ENCODE measurements at regions not wholly inside any gene's neighbourhood (a gene's known extent, or its start where the extent isn't known, plus 50 kb on each side); places are given as distances from the start of the nearest gene placed in this dataset.

DNA sequence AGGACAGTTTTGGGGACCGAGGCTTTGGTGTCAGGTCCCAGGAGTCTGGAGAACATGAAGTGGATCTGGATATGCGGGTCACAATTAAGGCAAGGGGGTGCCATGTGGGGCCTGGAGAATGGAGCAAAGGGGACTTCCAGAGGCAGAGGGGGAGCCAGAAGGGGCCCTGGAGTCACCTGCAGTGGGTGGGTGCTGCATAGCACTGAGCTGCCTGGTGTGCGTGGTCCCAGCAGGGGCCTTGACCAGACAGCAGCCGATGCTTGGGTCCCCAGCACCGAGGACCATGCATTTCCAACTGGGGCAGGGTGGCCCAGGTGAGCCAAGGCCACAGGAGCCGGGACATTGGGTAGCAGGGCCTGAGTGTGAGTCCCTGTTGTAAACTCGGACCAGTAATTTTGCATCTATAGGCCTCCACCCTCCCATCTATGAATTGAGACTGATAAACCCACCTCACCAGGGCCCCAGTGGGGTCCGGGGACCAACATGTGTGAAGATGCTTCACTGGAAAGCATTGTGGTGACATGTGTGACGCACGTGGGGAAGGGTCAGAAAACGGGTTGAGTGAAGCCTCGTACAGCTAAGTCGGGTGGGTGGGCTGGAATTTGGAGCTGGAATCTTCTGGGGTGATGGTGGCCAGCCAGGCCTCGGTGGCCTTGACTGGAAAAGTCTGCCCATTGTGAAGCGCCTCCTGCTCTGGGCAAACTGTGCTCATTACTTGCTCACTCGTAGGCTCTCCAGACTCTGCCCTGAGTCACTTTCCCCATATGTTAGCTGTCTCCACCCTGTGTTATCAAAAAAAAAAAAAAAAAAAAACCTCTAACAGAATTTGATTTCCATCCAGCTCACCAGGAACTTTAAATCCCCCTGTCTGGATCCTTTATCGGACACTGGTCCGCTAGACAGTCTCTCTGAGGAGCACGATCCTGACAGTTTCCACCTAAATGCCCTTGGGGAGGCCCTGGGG lies 90.5 kb upstream of the ZNF469 start:
- DNase-seq = no peak

DNA sequence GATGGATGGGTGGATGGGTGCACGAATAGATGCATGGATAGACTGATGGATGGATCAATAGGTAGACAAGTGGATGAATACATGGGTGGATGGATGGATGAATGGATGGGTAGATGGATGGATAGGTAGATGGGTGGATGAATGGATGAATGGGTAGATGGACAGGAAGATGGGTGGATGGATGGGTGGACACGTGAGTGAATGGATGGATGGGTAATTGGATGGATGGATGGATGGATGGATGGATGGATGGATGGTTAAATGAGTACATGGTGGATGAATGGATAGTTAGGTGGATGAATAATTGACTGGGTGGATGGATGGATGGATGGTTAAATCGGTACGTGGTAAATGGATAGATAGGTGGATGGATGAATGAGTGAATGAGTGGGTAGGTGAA lies 89.7 kb upstream of the ZNF469 start:
- no peak for DNase-seq

DNA sequence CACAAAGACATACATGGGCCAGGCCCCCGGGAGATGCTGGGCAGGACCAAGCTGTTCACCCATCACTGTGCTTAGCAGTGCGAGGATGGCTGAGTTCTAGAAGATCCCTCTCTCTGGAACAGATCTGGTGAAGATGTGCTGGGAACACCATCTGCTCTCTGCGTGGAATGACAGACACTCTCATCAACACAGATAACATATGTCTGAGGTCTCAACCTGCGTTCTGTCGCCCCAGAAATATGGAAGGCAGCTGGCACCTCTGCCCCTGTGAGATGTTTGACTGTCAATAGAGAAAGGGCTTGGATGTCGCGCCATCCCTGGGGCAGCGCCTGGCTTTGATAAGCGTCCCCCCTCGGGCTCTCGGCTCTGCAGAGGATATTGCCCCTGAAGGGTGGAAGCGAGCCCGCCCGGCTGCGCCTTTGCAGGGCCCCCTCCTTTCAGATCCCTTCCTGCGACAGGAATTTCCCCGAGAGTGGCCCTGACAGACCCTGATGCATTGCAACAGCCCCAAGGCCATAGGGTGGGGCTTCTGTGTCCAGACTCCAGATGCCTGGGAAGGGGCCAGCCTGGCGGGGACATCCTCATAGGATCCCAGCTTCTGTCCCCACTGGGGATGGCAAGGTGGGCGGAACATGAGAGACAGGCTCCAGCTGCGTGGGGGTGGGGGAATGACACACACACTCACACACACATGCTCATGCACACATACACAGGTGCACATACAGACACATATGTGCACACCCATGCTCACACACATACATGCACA lies 86.9 kb upstream of the ZNF469 start:
- no peak for DNase-seq

DNA sequence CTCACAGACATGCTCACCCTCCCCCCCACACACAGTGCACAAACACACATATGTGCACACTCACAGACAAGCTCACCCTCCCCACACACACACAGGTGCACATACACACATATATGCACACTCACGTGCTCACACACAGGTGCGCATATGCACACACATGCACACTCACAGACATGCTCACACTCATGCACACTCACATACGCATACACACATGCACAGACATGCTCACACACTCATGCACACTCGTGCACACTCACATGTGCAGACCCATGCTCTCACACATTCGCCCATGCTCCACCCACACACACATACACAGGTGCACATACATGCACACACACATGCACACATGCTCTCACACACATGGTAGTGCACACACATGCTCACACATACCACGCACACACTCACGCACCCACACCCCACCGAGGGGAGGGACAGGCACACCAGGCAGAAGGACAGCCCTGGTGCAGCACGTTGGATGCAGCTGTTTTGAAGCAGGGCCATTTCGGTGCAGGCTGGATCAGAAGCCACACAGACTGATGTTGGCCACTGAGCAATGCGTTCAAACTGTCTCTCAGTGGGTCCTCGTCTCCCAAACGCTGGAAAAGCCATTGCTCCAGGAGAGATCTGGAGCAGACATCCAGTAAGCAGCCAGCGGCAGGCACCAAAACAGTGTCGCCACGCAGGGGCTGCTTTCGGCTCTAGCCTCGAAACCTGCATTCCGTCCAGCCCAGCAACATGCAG lies 86.2 kb upstream of the ZNF469 start:
- no peak for DNase-seq

DNA sequence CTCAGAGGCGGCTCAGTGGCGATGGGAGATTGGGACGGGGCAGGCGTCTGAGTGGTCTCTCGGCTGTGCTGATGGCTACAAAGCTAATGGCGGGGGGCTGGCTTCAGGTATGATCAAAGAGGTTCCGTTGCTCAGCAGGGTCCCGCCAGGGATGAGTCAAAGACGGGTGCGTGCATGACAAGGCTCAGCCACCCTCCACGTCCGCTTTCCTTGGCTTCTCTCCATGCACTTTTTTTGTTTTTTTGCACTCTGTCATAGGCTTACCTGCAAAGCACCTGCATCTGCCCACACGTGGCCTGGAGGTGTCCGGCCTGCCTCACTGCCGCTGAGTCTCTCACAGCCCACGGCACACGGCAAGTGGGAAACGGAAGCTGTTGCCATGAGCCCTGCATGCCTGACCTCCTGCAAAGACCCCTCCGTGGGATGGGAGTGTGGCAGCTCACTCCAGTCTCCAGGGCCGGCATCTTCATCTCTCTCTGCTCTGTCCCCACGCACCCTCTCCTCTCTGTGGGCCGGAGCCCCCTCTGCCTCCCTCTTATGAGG lies 85.5 kb upstream of the ZNF469 start:
- no peak for DNase-seq

DNA sequence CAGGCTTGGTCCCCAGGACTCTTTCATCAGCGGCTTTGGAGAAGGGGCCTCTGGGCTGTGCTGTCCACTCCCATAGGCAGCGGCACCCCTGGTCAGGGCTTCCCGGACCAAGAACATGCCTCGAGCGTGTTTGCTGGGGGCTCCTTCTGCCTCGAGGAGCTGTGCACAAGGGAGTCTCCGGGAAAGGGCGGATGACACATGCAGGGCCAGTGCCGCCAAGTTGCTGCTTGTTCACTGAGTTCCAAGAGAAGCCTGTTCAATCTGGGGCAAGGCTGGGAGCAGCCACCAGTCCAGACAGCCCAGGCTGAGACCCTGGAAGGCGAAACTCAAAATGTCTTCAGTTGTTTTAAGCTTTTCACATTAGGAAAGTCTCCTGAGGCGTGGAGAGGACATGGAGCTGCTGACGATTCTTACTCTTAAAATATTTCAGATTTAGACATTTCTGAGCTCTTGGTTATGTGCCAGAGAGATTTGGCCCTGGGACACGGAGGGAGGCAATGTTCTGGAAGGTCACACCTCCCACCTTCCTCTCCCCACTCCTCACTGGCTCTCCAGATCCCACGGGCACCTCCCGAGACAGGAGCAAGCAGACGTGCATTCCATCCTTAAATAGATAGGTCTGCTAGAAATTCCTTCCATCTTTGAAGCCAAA lies 84.5 kb upstream of the ZNF469 start:
- DNase-seq = no peak

DNA sequence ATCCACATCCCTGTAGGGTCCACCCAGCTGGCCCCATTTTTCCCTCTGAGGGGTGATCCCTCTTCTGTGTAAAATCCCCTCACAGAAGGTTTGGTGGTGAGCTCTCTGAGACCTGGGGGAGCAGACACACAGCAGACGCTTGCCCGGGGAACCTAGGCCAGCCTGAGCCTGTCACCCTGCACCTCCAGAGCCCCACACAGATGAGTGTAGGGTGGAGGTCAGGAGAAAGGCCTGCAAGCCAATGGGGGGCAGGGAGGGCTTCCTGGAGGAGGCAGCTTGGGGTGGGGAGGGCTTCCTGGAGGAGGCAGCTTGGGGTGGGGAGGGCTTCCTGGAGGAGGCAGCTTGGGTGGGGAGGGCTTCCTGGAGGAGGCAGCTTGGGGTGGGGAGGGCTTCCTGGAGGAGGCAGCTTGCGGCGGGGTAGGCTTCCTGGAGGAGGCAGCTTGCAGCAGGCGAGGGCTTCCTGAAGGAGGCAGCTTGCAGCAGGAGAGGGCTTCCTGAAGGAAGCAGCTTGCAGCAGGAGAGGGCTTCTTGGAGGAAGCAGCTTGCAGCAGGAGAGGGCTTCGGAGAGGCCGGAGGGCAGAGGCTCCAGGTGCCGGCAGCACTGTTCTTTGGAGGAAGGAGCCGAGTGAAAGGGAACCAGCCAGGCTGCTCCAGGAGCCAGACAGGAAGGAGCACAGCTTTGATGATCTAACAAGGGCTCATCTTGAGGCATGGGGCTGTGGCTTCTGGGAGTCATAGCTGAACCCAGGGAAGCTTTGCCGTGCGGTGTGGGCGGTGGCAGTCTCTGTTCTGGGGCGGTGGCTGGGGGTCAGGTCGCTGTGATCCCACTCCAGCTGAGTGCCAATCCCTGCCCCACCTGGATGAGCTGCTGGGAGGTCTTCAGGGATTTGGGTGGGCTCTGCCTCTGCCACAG lies 83.7 kb upstream of the ZNF469 start:
- no peak for DNase-seq

DNA sequence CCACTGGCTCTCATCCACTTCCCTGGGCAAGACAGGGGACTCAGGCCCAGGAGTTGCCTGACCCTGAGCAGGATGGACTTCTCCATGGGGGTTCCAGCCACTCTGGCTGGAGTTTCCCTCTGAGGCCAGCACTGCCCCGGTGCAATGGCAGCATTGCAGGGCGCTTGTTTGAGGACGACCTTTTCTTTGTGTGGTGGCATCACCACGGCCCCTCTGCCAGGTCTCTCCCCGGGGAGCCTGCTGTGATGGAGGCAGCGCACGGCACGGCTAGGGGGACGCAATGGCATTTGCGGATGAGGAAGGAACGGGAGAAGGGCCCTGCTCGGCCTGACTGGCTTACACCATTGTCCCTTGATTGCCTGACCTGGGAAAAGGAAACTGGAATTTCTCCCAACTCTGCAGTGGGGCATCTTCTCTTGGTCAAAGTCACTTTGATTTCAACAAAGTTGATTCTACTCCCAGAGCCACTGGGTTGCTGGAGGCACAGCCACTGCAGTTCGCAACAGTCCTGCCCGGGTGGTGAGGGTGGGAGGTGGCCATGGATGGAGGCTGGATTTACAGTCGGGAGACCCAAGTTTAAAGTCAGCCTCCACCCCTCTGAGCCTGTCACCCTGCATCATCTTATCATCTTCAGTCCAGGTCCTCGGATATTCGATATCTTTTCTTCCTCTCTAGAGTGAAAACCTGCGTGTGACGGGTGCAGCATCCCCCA lies 82.9 kb upstream of the ZNF469 start:
- no peak for DNase-seq

DNA sequence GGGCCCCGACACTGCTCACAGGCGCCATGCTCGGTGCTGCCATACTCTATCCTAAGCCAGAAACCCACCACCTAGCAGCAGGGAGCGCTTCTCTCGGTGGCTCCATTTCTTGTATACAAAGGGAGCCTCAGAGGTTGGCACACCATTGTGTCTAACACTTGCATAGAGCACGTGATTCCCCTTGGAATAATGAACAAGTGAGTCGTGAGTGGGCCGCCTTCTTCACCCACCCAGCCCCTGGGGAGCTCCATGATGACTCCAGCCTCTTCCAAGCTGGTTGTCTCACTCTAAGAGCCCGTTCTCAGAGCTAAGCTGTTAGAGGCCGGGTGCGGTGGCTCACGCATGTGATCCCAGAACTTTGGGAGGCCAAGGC lies 82.3 kb upstream of the ZNF469 start:
- no peak for DNase-seq

DNA sequence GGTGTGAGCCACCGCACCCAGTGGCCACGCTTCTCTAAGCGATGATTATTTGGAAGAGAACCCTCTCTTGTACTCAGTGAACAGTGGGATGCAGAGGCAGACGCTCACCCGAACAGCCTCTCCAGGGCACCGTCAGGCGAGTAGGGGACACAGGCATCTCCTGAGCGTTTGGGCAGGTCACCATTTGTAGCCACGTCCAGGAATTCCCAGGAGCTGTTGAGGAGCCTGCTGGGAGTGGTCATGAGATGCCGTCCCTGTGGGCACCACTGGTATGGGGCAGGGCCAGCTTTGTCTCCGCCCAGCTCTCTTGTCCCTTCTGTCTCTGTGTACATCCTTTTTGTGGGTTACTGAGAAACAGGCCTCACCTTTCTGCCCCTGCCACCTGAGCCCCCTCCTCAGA lies 81.3 kb upstream of the ZNF469 start:
- no peak for DNase-seq

DNA sequence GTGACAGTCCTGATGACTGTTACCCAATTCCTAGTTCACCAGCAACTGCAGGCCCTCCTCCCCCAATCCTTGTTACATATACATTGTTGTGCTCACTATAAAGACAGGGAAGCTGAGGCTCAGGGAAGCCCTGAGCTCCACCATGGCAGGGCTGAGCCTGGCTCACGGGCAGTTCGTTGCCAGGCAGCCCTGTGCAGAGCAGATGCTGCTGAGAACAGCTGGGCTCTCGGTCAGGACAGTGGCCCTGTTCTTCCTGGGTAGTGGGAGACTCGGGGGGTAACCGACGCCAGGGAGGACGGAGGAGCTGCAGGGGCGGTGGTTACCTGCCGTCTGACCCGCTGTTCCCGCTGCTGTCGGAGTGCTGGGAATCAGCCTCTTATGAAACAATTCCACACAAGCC lies 80.9 kb upstream of the ZNF469 start:
- DNase-seq = no peak

DNA sequence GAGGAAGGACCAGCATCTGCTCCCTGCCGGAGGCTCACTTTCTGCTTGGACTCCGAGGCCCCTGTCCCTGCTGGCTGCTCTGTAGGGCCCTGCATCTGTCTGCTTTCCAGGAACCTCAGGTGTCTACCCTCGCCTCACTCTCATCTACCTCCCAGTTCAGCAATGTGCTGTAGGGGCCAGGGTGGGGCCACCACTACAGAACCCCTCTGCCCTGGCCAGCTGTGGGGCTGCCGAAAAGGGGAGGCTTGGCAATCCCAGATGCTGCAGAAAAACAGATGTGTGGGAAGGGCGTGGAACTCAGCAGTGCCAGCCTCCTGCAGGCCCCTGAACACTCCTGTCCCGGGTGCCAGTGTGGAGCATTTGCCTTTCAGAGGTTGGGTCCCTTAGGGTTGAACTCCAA lies 80.1 kb upstream of the ZNF469 start:
- no peak for DNase-seq

DNA sequence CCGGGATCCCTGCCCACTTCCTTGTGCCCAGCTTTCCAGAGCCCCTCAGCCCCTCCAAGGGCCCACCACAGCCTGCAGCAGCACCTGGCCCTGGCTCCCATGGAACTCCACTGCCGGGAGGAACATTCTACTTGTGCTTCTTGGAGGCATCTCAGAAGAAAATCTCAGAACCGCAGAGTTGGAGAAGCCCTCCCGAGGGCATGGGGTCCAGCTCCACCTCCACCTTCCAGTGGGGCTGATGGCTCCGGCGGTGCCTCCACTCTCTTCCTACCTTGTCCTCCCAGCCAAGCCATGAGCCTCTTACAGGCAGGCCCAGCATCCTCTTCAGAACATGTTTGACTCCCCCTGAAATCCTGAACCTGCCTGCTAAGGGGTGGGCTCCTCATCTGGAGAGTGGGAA lies 79.4 kb upstream of the ZNF469 start:
- DNase-seq = no peak

DNA sequence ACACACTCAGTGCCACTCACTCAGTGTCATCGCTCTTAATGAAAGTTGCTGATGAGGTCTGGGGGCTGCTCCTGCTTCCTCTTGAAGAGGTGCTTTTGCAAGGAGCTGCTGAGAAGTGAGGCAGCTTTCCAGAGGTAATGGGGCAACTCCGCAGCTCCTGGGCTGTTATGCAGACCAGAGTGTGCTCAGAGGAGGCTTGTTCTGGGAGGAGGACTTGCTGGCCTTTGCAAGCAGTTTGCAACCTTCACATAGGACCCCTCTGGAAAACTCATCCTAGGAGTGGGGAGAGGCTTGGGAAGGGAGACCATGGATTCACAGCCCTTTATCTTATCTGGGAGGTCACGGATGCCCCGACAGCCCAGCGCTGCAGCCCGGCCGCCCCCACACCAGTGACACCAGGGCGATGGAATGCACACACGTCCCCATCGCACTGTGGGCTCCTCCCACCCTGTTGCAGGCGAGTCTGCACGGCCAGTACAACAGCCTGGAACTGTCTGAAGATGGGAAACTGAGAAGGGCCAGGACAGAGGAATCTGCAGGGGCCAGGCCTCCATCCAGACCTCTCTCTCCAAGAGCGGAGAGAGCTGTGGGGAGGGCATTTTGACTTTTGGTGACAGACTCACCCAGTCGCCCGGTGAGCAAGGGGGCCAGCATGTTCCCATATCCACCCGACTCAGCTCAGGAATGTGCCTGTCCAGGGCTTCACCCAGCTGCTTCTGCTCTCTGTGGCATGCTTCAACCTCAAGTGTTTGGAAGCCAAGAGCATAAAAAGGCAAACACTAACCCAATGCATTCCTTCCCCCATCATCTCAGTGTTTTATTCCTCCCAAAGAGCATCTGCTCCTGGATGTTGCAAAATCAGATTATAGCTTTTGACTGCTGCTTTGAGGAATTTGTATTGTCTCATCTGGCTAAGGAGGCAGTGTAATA lies 78.6 kb upstream of the ZNF469 start:
- DNase-seq = no peak

DNA sequence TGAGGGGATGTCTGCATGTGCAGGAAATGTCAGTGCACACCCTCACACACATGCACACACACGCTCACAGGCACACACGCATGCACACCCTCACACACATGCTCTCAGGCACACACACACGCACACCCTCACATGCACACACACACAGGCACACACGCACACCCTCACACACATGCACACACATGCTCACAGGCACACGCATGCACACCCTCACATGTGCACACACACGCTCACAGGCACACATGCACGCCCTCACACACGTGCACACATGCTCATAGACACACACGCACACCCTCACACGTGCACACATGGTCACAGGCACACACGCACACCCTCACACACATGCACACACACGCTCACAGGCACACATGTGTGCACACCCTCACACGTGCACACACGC lies 77.6 kb upstream of the ZNF469 start:
- no peak for DNase-seq

DNA sequence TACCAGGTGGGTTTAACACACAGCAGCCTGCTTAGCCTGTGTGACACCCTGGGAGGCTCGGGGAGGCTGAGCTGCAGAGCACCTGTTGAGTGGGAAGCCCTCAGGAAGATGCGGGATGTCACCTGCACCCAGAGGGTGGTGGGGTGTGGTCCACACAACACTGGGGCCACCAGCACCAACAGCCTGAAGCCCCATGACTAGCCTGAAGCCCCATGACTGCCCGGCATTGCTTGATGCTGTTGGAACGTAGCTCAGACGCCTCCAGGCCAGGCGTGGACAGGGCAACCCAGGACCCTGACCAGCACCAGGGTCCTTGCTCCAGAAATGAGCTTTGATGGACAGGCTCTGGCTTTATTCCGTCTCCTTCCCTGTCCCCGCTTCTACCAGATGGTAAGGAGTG lies 76.3 kb upstream of the ZNF469 start:
- DNase-seq = no peak

DNA sequence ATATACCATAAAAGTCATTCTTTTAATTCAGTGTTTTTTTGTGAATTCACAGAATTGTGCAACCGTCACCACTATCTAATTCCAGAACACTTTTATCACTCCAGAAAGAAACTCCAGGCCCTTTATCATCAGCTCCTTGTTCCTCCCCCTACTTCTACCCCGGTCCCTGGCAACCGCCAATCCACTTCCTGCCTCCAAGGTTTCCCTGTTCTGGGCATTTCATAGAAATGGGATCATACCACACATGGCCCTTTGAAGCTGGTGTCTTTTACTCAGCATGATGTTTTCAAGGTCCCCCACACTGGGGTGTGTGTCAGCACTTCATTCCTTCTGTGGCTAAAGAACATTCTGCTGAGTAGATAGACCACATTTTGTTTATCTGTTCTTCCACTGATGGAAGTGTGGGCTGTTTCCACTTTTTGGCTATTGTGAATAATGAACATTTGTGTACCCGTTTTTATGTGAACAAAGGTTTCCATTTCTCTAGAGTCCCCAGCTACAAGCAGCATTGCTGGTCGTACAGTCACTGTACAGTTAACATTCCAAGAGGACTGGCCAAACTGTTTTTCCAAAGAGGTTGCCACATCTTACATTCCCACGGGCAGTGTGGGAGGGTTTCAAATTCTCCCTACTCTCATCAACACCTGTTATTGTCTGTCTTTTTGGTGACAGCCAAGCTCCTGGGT lies 75.8 kb upstream of the ZNF469 start:
- no peak for DNase-seq

DNA sequence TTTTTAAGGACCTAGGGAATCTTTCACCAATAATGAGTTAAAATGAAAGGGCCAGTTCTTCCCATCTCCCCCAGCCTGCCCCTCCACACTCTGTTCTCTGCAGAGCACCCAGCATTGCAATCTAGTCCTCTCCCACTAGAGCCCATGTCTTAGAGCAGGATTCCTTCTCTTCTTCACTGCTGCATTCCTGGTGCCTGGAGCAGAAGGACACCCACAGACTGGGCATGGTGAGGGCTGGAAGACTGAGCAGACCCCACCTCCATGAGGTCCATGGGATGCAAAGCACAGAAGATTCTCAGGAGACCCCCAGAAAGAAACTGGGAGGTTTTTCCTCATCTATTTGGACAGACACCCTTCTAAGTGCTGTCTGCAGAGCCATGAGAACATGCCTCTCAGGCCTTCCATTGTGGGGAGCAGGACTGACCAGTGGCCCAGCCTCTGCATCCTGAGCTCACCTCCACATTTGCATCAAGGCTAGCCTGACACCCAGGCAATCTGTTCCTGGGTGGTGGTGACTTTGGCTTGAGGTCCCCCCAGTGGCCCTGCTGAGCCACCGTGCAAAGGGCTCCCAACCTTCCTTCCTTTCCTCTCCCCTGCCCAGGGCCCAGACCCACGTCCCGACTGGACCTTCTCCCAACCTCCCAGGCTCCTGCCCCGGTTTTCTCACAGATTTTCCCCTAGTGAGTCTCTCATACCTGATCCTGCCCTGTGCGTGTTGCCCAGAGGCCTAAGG lies 74.2 kb upstream of the ZNF469 start:
- no peak for DNase-seq

Data from activated gamma-delta T cell (primary cell).